ENCODE measurements at regions not wholly inside any gene's neighbourhood (a gene's known extent, or its start where the extent isn't known, plus 50 kb on each side); places are given as distances from the start of the nearest gene placed in this dataset.

DNA sequence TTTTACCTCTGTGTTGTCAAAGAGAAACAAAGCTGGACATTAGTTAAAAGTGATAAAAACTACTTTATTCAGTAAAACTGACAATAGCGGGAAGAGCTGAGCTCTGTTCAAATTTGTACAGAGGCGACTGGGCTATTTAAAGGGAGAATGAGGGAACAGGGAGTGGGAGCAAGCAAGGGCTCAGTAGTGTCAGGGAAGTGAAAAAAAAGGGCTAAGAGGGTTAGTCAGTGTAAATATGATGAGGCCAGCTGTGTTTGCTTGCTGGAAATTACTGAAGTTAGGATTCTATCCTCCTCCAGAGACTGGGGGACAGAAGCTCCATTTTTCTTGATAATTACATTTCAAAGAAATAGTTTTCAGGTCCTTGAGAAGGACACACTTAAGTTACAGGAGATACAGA, 232.5 kb downstream of the SH2D4B start:
- Mint-ChIP-seq H3K27me3 (peaks cover 2% of the 10 kb centered on the region), H3K4me1 (no peaks in the 10 kb centered on the region), H3K4me3 (no peak overlapping the region), H3K36me3 (ENCODE audit: low read depth) (no peaks in the 10 kb centered on the region), H3K9me3 (no peaks in the 10 kb centered on the region), H3K27ac (no peak overlapping the region)
- ATAC-seq (ENCODE audit: low read depth) = no peak
- POLR2A ChIA-PET = no interaction called here
- CTCF ChIA-PET = no interaction called here
- intact Hi-C loops (cut with micrococcal nuclease) = no loop called here
- TF ChIP-seq, protein P1, sequence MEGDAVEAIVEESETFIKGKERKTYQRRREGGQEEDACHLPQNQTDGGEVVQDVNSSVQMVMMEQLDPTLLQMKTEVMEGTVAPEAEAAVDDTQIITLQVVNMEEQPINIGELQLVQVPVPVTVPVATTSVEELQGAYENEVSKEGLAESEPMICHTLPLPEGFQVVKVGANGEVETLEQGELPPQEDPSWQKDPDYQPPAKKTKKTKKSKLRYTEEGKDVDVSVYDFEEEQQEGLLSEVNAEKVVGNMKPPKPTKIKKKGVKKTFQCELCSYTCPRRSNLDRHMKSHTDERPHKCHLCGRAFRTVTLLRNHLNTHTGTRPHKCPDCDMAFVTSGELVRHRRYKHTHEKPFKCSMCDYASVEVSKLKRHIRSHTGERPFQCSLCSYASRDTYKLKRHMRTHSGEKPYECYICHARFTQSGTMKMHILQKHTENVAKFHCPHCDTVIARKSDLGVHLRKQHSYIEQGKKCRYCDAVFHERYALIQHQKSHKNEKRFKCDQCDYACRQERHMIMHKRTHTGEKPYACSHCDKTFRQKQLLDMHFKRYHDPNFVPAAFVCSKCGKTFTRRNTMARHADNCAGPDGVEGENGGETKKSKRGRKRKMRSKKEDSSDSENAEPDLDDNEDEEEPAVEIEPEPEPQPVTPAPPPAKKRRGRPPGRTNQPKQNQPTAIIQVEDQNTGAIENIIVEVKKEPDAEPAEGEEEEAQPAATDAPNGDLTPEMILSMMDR (IDR thresholded peaks at IDR 0.05) = no peak
- no peak for DNase-seq

DNA sequence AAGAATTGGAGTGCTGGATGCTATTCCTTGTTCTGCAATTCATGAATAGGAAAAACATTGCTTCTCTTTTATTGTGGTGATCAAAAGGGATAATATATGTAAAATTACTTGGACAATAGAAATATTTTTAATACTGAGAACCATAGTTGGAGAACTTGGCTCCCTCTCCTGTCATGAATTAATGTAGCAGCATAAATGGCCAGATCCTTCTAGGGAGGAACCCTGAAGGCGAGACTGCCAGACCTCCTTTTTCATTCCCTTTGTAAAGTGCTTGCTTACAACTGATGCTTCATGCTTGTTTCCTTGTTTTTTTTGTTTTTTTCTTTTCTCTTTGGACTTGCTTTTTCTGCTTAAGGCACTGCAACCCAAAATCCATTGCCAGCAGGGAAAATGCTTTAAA, 233.6 kb downstream of the SH2D4B start:
- Mint-ChIP-seq H3K4me3 (no peak overlapping the region), H3K36me3 (ENCODE audit: low read depth) (no peaks in the 10 kb centered on the region), H3K27ac (no peak overlapping the region), H3K9me3 (no peaks in the 10 kb centered on the region), H3K4me1 (no peaks in the 10 kb centered on the region), H3K27me3 (peaks cover 2% of the 10 kb centered on the region)
- DNase-seq = no peak
- TF ChIP-seq, protein P1 (IDR thresholded peaks at IDR 0.05) = no peak
- ATAC-seq (ENCODE audit: low read depth) = no peak
- ChIA-PET CTCF (no interaction called here), POLR2A (no interaction called here)
- intact Hi-C loops (cut with micrococcal nuclease) = no loop called here

DNA sequence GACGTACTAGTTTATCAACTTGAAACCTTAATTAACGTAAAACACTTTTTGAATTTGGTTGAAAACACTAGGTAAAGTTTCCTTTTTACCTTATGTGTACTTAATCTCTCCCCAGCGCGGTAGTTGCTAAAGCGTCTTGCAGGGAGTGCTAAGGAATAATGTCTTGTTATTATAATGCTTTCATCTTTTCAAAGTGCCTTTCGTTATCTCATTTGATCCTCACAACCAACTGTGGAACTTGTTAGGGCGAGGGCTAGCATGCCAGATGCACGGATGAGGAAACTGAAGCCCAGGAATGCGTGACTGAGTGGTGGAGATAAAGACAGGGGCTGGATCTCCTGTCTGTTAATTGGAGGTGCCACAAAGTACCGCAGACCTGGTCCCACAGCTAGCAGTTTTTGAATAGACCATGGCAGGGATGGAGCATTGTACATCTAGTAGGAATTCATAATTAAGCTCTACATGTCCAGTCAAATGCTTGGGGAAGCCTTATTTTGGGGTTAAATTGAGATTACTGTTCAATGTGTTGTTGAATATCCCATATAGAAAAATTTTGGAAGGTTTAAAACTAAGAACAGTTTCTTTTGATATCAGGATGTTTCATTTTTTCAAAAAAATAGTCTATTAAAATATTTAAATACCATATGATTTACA, 234.3 kb downstream of the SH2D4B start:
- intact Hi-C loops (cut with micrococcal nuclease) = no loop called here
- POLR2A ChIA-PET = no interaction called here

DNA sequence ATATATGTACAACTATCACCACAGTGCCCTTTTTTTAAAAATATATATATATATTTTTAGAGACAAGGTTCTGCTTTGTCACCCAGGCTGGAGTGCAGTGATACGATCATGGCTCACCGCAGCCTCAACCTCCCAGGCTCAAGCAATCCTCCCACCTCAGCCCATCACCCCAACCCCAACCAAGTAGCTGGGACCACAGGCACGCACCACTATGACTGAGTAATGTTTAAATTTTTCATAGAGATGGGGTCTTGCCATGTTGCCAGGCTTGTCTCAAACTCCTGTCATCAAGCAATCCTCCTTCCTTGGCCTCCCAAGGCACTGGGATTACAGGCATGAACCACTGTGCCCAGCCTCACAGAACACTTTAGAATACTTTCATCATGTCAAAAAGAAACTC, 234.9 kb downstream of the SH2D4B start:
- Mint-ChIP-seq H3K9me3 (no peaks in the 10 kb centered on the region), H3K27ac (no peak overlapping the region), H3K4me1 (no peaks in the 10 kb centered on the region), H3K4me3 (no peak overlapping the region), H3K36me3 (ENCODE audit: low read depth) (no peaks in the 10 kb centered on the region), H3K27me3 (peaks cover 4% of the 10 kb centered on the region)
- intact Hi-C loops (cut with micrococcal nuclease) = no loop called here
- no peak for ATAC-seq (ENCODE audit: low read depth)
- ChIA-PET CTCF (no interaction called here), POLR2A (no interaction called here)
- TF ChIP-seq, protein P1 (IDR thresholded peaks at IDR 0.05) = no peak
- DNase-seq = no peak

More for the DNA sequence above, 234.3 kb downstream of the SH2D4B start:
- TF ChIP-seq, protein P1 (IDR thresholded peaks at IDR 0.05) = no peak
- peaks cover 2% of the 10 kb centered on the region for H3K27me3 Mint-ChIP-seq
- H3K4me1 Mint-ChIP-seq = no peaks in the 10 kb centered on the region
- no peaks in the 10 kb centered on the region for H3K36me3 Mint-ChIP-seq (ENCODE audit: low read depth)
- ATAC-seq (ENCODE audit: low read depth) (no peak), DNase-seq (no peak)
- H3K4me3 Mint-ChIP-seq = no peak overlapping the region
- H3K27ac Mint-ChIP-seq = no peak overlapping the region
- CTCF ChIA-PET = no interaction called here
- no peaks in the 10 kb centered on the region for H3K9me3 Mint-ChIP-seq

DNA sequence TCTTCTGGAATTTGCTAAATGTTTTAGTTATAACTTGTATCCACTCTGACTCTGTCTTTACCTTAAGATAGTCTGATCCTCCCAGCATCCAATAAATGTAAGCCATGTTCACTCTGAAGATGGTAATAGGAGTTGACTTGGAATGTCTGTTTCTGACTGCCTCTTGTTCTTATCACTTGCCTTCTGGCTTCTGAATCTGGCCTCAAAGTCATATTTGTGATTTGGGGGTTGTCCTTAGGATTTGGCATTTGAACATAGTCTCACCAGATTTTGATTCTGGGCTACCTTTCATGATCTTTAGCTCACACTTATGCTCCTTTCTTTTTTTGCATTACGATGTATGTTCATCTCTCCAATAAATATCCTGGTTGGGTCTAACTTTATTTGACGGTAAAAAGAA, 247.0 kb downstream of the SH2D4B start:
- no peaks in the 10 kb centered on the region for H3K27me3 Mint-ChIP-seq
- DNase-seq (no peak), ATAC-seq (ENCODE audit: low read depth) (no peak)
- no peak overlapping the region for H3K27ac Mint-ChIP-seq
- CTCF ChIA-PET = no interaction called here
- no peaks in the 10 kb centered on the region for H3K36me3 Mint-ChIP-seq (ENCODE audit: low read depth)
- H3K4me1 Mint-ChIP-seq = no peaks in the 10 kb centered on the region
- intact Hi-C loops (cut with micrococcal nuclease) = no loop called here
- peaks cover 4% of the 10 kb centered on the region for H3K9me3 Mint-ChIP-seq
- POLR2A ChIA-PET = no interaction called here
- TF ChIP-seq, protein P1 (IDR thresholded peaks at IDR 0.05) = no peak
- no peak overlapping the region for H3K4me3 Mint-ChIP-seq

All from activated B cell treated with CpG ODN at 0.5 μM for 24 hours (primary cell).